ENCODE measurements at regions not wholly inside any gene's neighbourhood (a gene's known extent, or its start where the extent isn't known, plus 50 kb on each side); places are given as distances from the start of the nearest gene placed in this dataset.
"Not testable (repeated sequence)": the region's sequence is repeated elsewhere in the genome, so short reads cannot be mapped to it uniquely, and the experiment has no call there.

GRCh38 chr9:110066929-110067716, 140.8 kb downstream of the C9orf152 start:
- DNase-seq = no peak

DNA sequence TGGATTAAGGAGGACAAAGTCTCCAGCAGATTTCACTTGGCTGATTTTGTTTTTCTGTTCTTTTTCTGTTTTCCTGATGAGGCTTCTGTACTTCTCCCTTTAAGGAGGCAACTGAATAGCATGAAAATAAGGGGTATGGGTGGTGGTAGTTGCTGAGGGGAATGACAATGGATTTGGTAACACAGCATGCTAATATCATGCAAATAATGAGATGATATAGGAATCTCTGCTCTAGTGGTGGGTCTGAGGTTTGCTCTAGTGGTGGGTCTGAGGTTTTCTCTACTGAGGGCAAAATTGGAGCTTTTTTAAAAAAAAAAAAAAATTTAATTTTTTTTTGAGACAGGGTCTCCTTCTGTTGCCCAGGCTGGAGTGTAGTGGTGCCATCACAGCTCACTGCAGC, 139.7 kb downstream of the C9orf152 start:
- DNase-seq = no peak

DNA sequence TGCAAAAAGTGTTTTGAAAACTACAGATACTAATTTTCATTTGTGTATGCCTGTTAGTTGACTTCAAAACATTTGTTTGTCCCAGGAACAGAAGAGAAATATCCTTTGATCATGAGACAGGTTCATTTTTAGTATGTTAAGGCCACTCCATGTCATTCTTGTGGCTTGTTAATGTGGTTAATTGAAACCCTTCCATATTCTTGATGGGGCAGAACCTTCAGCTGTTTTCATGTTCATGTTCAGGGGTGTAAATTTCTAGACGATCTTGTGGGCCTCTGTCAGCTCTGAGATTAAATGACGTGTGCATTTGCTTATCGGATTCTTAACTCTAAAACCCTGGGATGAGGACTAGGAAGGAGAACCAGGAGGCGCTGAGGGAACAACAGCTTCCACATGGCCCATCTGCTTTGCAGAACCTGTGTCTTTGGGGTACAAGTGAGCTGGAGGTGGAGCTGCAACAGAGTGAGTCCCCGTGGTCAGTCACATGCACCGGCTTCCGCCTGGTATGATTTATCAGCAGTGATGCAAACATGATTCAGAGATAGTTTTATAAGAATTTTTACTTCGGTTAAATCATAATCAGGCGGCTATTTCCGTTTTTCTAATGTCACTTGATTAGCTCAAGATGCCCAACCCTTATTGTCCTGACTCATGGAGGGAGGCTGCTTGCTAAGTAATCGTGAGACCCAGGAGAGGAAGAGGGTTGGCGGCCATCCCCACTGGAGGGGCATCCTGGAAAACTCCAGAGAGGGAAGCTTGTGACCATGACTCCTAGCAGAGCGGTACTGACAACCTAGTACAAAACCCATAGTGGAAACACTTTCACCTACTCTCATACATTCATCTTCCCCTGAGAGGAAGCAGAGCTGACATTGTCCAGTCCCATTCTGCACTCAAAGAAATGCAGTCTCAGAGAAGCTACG, 138.4 kb downstream of the C9orf152 start:
- peak in 1 of 2 donors; percentile 51 for DNase-seq

DNA sequence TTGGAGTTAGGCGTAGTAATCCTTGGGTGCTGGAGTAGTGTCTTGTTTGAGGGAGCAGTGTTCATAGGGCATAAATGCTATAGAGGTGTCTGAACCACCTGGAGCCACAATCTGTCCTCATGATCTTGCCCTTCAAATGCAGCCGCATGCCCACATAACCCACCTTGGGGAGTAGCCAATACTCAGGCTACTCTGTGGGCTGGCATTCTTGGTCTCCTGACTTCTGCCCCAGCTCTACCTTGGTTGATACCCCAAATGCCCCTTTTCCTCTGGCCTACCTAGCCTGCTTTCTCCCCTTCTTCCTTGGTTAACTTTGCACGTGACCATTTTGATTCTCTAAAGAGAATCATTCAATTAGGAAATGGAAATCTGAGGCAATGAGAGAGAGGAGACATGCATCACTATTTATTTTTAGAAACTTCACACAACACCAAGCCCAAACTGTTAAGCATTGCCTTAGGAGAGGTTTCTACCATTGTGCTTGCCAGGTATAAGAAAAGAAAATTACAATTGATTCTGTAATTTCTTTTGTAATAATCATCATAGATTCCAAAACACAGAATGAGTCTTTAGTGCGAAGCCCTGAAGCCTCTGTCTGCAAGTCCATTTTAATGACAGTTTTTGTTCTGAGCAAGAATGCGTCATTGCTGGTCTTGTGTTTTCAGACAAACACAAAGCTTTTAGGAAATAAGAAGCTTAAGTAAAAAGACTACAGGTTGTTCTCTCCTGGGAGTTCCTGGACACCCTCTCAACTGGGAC, 135.2 kb downstream of the C9orf152 start:
- DNase-seq = no peak

DNA sequence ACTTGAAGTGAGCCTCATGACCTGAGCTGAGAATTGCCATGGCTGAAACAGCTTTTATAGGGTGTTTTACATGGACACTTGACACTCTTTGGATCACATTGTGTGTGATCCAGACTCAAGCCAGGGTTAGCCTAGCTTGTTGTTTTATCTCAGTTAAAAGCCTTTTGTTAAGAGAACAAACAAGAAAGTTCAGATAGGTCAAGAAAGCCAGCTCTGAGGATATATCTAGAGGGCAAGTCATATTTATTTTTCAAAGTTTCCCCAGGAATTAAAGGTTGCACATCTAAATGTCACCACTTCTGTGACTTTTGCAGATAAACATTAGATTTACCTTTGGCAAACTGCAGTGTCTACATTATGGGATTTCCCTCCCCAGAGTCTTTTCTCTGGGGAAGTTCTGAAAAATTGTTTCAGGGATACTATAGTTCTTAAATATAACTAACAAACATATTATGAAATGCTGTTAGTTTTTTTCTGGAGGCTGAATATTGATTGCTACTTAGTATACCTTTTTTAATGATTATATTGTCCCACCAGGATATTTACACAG, 134.5 kb downstream of the C9orf152 start:
- DNase-seq = no peak

DNA sequence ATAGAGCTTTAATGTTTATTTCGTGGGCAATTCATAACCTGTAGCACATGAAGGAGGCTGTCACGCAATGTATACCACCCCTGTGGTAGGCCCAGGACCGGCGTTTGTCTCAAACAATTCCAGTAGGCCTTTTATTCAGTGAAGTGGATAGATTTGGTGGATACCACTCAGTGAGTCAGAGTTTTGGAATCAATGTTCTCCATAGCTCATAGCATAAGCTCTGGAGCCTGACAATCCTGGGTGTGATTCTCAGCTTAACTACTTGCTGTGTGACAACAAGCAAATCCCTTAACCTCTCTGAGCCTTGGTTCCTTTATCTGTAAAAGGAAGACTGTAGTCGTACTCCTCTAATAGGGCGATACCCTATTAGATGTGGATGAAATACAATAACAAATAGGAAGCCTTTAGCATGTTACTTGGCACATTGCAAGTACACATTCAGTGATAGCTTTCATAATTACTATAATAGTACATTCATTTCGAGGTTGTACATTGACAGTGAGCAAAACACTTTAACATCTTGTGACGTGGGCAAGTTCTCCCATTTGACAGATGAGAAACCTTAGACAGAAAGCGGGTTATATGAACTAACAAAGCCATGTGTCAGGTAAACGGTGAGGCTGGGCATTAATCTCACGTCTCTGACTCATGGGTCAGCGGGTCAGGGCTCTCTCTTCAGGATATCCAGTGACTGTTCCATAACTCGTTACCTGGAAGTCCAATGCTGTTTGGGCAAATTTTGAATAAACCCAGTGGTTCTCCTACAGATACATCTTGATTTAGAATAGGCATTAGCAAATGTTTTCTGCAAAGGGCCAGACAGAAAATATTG, 130.8 kb downstream of the C9orf152 start:
- no peak for DNase-seq

- no peak for DNase-seq
Measured at GRCh38 chr9:110077925-110078324, 130.0 kb downstream of the C9orf152 start.

DNA sequence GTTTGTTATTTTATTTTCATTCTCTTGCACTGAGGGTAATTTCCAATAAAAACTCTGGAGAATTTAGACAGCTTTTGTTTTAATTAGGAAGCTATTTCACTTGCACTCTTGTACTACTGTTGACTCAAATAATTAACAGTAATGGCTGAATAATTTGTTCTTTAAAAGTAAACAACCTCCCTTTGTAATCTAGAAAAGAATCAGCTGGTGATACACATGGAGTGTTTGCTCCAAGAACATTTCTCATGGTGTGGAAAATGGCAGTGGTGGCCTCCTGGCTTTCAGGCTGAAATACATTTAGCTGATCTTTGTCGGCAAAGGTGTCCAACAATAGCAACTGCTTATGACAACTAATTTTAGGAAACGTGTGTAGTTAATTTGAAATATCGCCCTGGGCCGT, 129.4 kb downstream of the C9orf152 start:
- DNase-seq = no peak

DNA sequence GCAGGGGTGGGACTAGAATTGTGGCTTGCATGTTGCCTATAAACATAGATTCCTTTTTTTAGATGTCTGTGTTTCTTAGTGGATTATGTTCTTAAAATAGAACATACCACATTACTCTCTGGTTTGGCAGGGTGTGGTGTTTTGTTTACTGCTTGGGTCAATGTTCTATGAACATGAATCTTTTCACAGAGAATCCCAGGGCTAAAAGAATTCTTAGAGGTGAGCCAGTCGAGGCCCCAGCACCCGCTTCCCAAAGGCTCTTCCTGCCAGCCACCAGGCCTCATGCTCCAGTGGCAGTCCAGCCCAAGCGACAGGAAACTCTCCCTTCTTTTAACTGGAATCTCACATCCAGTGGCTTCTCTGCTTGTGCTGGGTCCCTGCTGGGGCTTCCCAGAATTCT, 126.6 kb downstream of the C9orf152 start:
- no peak for DNase-seq

GRCh38 chr9:110083866-110084265, 124.1 kb downstream of the C9orf152 start:
- DNase-seq = no peak

- no peak for DNase-seq
Measured at GRCh38 chr9:110086537-110086936, 121.4 kb downstream of the C9orf152 start.

- DNase-seq = no peak
Measured at GRCh38 chr9:110087605-110088004, 120.4 kb downstream of the C9orf152 start.

- no peak for DNase-seq
Measured at GRCh38 chr9:110088099-110088498, 119.9 kb downstream of the C9orf152 start.

DNA sequence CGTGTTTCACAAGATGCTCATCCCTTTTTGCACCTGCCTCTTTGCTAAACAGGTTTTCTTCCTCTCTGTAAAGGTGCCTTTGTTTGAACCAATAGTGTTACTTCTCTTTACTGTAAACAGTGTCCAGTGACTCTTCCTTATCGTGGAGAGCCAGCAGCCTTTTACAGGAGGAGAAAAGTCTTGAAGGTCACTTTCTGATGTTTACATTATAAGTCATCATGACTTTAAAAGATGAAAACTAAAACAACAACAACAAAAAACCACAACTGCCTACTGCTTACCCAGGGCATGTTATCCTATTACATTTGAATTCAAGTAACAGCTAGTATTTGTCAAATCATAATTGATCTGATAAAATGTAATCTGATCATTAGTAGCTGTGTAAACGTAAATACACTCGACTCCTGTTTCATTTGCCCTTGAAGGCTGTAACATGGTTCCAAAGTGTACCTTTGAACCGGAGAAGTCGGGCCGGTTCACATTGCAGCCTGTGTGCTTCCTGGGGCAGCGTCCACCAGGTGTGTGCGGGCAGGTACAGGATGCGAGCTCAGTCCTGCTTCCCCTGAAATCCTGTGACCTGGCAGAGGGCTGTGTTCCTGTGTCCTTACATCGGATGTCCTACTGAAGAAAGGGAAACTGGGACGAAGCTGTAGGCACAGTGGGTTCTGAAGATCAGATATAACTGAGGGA, 118.1 kb downstream of the C9orf152 start:
- DNase-seq = no peak

DNA sequence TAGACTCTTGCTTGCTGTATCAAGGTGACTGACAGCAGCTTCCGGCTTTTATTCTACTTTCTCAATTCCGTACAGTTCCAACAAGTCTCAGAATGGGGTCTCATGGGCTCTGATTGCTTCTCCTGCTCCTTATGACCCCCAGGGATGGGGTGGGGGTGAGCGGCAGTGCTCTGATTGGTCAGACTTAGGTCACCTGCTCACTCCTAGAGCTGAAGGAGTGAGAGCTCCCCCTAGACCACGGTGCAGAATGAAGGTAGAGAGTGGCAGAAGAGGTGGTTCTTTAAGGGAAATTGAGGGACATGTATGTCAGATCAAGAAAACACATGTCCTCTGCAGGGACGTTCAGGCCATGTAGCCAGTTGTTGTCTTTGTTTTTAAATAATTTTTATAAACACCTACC, 115.2 kb downstream of the C9orf152 start:
- no peak for DNase-seq

DNA sequence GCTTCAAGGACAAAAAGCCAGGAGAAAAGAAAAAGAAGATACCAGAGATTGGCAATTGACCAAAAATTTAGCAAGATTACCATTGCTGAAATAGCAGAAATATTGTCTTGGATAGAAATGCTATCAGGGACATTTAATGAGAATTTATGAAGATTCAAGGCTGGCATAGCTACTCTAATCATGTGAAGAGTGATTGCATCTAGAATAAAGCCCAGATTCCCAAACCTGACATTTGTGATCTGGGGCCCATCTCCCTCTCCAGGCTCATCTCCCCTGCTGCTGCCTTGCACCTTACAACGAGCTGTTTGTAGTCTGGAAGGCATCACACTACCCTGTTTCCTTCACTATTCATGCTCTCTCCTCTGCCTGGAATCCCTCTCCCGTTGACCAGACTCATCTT, 114.5 kb downstream of the C9orf152 start:
- no peak for DNase-seq

DNA sequence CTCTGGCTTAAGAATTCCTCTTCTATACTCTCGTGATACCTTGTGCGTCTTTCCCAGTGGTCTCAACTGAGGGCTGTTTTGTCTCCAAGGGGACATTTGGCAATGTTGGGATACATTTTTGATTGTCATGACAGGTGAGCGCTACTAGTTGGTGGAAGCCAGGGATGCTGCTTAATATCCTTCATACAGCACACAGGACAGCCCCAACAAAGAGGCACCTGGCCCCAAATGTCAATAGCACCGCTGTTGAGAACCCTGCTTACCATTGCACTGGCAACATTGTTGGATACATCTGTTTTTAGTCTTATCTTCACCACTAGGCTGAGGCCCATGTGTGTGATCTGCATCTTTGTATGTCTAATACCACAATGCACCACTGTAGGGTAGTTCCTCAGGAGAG, 114.1 kb downstream of the C9orf152 start:
- no peak for DNase-seq

DNA sequence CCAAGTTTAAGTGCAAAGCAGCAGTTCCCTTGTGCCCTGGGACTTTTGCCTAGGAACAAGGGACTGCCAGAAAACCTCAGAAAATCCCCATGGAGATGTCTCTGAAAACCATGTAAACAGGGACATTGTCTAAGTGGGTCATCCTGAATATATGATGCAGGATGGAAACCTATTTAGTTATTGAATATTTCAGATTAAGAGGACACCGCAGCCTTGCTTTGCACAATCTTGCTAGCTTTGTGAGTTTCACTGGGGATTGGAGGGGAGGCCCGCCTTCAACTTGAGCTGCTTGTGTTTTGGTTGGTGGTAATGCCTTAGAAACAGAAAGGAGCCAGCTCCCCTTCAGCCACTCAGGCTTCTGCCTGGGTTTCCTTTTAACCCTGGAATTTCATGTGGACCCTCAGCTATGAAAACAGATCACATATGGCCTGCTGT, 112.8 kb downstream of the C9orf152 start:
- no peak for DNase-seq

DNA sequence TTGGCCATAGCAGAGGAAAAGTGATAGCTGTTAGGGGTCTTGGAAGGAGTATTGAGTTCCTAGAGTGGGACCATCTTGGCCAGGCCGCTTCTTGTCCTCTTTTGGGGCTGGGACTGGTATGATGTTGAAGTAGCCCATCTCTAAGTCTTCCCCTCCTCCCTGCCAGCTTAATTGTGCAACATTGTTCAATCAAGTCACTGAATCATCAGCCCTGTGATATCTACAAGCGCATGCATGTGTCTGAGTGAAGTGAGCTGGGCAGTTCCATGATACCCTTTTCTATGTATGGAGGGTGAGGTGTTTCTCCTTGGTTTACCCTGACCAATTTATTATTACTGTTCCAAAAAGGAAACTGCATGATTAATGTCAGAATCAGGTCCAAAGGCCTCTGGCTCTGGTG, 112.2 kb downstream of the C9orf152 start:
- no peak for DNase-seq

DNA sequence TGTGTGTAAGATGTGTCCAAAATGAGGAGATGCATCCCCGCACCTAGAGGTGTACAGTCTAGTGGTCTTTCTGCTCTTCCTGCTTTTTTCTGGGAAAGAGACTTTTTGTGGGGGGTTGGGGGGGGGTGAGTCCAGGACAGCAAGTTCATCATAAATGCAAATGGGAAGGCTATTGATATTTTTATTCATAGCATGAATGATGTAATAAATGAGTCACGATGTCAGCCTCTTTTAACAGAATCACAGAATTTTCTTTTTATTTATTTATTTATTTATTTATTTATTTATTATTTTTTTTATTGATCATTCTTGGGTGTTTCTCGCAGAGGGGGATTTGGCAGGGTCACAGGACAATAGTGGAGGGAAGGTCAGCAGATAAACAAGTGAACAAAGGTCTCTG, 111.3 kb downstream of the C9orf152 start:
- DNase-seq = not testable (repeated sequence)

All from CD4-positive, alpha-beta T cell treated with Interleukin-4 for 1 hour (primary cell).